IPS-18c (cell line): ENCODE measurements at regions not wholly inside any gene's neighbourhood (a gene's known extent, or its start where the extent isn't known, plus 50 kb on each side); places are given as distances from the start of the nearest gene placed in this dataset.

Experiments
- H3K4me3 ChIP-seq: 2 replicates; pipeline ENCODE4 v1.7.0; 2013; ENCODE audit warnings: low read depth, mild to moderate bottlenecking, low read length, moderate library complexity; ENCODE audit not compliant: insufficient read depth
- H3K9me3 ChIP-seq: one replicate; pipeline ENCODE4 v1.6.1; 2013; ENCODE audit warnings: mild to moderate bottlenecking, low read length, moderate library complexity; ENCODE audit not compliant: control insufficient read depth, insufficient read depth

DNA sequence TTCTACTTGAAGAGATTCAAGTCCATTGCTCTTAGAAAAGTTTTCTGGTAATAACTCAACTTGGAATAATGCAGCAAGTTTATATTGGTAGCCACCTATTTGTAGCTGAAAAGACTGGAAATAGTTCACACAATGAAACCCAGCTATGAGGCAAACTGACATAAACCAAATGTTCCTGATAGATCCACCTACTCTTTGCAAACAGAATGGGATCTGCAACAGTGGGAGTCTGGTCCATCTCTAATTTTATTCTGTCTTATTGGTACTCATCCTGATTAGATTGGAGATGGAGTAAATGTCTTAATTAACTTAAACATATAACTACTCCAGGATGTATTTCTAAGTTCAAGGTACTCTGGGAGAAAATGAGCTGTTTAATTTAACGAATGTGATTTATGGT is 438.0 kb downstream of the OLFM4 start:
- H3K9me3 ChIP-seq = no peaks in the 10 kb centered on the region
- no peak overlapping the region for H3K4me3 ChIP-seq

GRCh38 chr13:53473397-53473796 is 444.8 kb downstream of the OLFM4 start:
- Histone ChIP-seq H3K9me3 (no peaks in the 10 kb centered on the region), H3K4me3 (no peak overlapping the region)

- no peaks in the 10 kb centered on the region for H3K9me3 ChIP-seq
These were observed 446.3 kb downstream of the OLFM4 start for GRCh38 chr13:53474878-53475277.

GRCh38 chr13:53490752-53491151 is 462.1 kb downstream of the OLFM4 start:
- H3K4me3 ChIP-seq = no peak overlapping the region

More at GRCh38 chr13:53474878-53475277, 446.3 kb downstream of the OLFM4 start:
- no peak overlapping the region for H3K4me3 ChIP-seq

DNA sequence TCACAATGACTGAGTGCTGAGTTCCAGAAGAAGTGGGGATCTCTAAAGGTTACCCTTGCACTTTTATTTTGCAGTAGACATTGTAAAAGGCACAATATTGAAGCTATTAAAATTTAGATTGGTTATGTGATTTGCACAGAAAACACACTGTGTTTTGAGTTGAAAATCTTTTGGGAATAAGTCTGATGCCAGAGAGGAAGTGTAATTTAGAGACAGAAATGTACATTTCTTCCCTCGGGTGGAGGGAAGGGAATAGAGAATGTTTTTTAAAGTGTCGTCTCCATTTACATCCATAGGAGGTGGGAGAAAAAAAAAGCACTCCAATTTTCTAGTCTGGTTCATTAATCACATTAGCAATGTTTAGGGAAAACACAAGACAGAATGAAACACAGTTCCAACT is 465.8 kb downstream of the OLFM4 start:
- no peak overlapping the region for H3K4me3 ChIP-seq
- H3K9me3 ChIP-seq = no peaks in the 10 kb centered on the region

More at GRCh38 chr13:53490752-53491151, 462.1 kb downstream of the OLFM4 start:
- H3K9me3 ChIP-seq = no peaks in the 10 kb centered on the region

DNA sequence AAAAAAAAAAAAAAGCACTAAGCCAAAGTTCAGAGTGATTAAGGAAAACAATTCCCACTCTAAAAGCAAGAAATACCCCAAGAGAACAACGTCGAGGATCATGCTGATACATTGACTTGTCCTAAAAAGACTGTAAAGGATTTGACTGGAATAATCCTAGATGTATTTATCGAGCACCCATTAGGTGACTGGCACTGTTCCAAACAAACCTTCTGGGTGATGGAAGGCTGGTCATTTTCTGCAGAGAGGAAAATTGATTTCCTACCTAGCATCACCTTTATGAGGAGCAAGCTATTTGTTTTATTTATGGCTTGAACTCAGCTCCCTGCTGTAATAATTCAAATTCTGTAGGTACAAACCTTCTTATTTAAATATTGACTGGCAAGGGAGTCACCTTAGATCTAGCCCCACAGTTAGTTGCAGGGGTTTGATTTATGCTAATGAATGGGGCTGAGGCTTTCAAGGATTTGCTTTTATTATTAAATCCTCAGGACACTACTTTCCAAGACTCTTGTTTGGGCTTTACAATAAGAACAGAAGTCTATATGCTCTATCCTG is 471.0 kb downstream of the OLFM4 start:
- H3K4me3 ChIP-seq = no peak overlapping the region
- no peaks in the 10 kb centered on the region for H3K9me3 ChIP-seq

GRCh38 chr13:53501387-53501786 is 472.8 kb downstream of the OLFM4 start:
- H3K4me3 ChIP-seq = no peak overlapping the region
- no peaks in the 10 kb centered on the region for H3K9me3 ChIP-seq

- H3K9me3 ChIP-seq = no peaks in the 10 kb centered on the region
- no peak overlapping the region for H3K4me3 ChIP-seq
These were observed 479.1 kb downstream of the OLFM4 start for GRCh38 chr13:53507741-53508140.

- Histone ChIP-seq H3K9me3 (no peaks in the 10 kb centered on the region), H3K4me3 (no peak overlapping the region)
These were observed 484.0 kb downstream of the OLFM4 start for GRCh38 chr13:53512635-53513034.

DNA sequence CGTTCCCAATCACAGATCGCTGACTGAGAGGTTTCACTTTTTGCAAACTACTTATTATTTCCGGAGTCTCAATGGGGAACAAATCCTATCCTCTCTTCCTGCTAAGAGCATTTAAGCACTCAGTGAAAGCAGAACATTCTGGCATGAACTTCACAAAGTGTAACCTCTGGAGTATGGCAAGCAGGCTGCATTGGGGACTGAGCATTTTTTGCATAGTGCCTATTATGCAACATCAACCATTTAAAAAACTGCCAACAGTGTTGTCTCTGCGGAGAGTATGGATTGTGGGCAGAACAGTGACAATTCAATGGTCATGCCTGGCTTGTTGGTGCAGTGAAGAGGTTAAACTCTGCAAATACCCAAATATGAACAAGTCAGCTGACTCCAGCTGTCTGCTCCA is 484.6 kb downstream of the OLFM4 start:
- no peak overlapping the region for H3K4me3 ChIP-seq
- no peaks in the 10 kb centered on the region for H3K9me3 ChIP-seq

- Histone ChIP-seq H3K4me3 (no peak overlapping the region), H3K9me3 (no peaks in the 10 kb centered on the region)
These were observed 491.5 kb downstream of the OLFM4 start for GRCh38 chr13:53520132-53520531.

GRCh38 chr13:53522034-53522433 is 493.4 kb downstream of the OLFM4 start:
- H3K9me3 ChIP-seq = no peaks in the 10 kb centered on the region

GRCh38 chr13:53537586-53537985 is 509.0 kb downstream of the OLFM4 start:
- no peak overlapping the region for H3K4me3 ChIP-seq
- no peaks in the 10 kb centered on the region for H3K9me3 ChIP-seq

More at GRCh38 chr13:53522034-53522433, 493.4 kb downstream of the OLFM4 start:
- no peak overlapping the region for H3K4me3 ChIP-seq

GRCh38 chr13:53545340-53545941 is 516.8 kb downstream of the OLFM4 start:
- H3K4me3 ChIP-seq = no peak overlapping the region
- H3K9me3 ChIP-seq = no peaks in the 10 kb centered on the region

- Histone ChIP-seq H3K4me3 (no peak overlapping the region), H3K9me3 (no peaks in the 10 kb centered on the region)
These were observed 531.9 kb downstream of the OLFM4 start for GRCh38 chr13:53560556-53560955.

- H3K4me3 ChIP-seq = no peak overlapping the region
- H3K9me3 ChIP-seq = no peaks in the 10 kb centered on the region
These were observed 533.8 kb downstream of the OLFM4 start for GRCh38 chr13:53562419-53562818.

DNA sequence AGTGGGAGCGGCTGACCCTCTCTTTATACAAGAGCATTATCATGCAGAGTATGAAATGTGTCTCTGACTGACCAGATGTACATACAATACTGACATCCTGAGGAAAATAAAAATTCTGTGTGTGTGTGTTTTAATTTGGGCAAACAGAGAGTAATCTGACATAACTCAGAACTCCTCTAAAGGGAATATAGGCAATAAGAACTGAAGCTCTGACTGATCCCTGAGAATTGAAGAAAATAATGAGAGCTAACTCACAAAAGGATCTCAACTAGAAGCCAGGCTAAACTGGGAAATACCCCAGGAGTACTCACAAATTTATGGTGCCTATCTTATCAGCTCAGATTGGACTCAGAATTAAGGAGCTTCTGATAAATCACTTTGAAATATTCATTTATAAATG is 539.9 kb downstream of the OLFM4 start:
- no peaks in the 10 kb centered on the region for H3K9me3 ChIP-seq
- no peak overlapping the region for H3K4me3 ChIP-seq

DNA sequence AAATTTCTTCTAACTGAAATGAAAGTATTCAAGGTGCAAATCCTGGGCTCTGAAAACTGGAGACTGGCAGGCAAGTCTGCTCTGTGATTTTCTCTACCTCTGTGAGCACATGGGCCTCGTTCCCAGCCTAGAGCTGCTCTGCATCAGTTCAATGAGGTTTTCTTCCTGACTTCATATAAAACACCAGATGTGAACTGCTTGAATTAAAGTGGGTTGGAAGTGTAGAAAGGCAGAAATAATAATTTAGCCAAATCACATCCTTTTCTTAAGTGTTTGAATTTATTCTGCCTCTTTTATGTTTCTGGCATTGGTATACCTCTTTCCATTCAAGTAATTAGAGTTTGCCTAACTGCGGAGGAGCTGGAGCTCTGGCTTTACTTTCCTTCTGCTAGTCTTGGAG is 540.8 kb downstream of the OLFM4 start:
- Histone ChIP-seq H3K9me3 (no peaks in the 10 kb centered on the region), H3K4me3 (no peak overlapping the region)

DNA sequence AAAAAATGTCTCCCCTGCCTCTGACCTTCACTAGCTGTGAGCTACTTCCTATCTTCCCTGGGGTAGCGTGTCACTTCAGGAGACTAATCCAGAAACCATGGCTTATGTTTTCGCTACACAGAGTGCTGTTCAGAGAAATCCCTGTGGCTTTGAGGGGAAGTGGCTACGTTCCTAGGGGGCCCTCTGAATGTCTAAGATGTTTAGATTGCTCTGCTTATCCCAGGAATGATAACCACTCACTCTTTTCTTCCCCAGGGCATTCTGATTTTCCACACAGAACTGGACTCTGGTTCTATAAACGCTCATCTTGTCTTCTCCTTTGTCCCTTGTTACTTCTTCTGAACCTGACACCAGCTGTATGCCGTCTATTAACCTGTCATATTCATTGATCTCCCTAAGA is 572.5 kb downstream of the OLFM4 start:
- Histone ChIP-seq H3K9me3 (no peaks in the 10 kb centered on the region), H3K4me3 (no peak overlapping the region)
